ENCODE measurements at regions not wholly inside any gene's neighbourhood (a gene's known extent, or its start where the extent isn't known, plus 50 kb on each side); places are given as distances from the start of the nearest gene placed in this dataset.
"Not testable (repeated sequence)": the region's sequence is repeated elsewhere in the genome, so short reads cannot be mapped to it uniquely, and the experiment has no call there.

GRCh38 chr7:6991686-6992085 is 165.6 kb upstream of the CCZ1B start:
- TF ChIP-seq CTCF (conservative IDR thresholded peaks at IDR 0.05 in 1 of 2, IDR thresholded peaks at IDR 0.05 in 1 of 2; ENCODE audit: low read depth in 1 of 2, low read length in 2 of 2); EZH2 (IDR thresholded peaks at IDR 0.05; ENCODE audit: low read length, missing control alignments): not testable (repeated sequence)

All from fibroblast of lung (primary cell).